OCI-LY1 (cell line): ENCODE measurements at regions not wholly inside any gene's neighbourhood (a gene's known extent, or its start where the extent isn't known, plus 50 kb on each side); places are given as distances from the start of the nearest gene placed in this dataset.

Experiments used
- H2AFZ ChIP-seq: fragments of 200-600 bp; sonication (generic), shearing (Covaris generic); 2 replicates; pipeline ENCODE4 v1.6.0; 2014; ENCODE audit warnings: antibody characterized with exemption, mild to moderate bottlenecking, low read length
- H3F3A ChIP-seq: fragments of 200-600 bp; sonication (generic), shearing (Covaris generic); 2 replicates; pipeline ENCODE4 v1.6.0; 2014; ENCODE audit warnings: mild to moderate bottlenecking, antibody characterized with exemption, low read length, moderate library complexity; ENCODE audit not compliant: insufficient read depth
- H3K27ac ChIP-seq: fragments of 200-600 bp; sonication (generic); 2 replicates; pipeline ENCODE4 v1.5.1; 2014; ENCODE audit warnings: low read length, mixed run types, mild to moderate bottlenecking, low read depth; ENCODE audit not compliant: poor library complexity, severe bottlenecking
- H3K27me3 ChIP-seq: fragments of 200-600 bp; sonication (generic); 2 replicates; pipeline ENCODE4 v1.6.0; 2014; ENCODE audit warnings: antibody characterized with exemption, mild to moderate bottlenecking, low read length, moderate library complexity; ENCODE audit not compliant: insufficient read depth
- H3K36me3 ChIP-seq: fragments of 200-600 bp; sonication (generic); 2 replicates; pipeline ENCODE4 v1.6.1; 2014; ENCODE audit warnings: mild to moderate bottlenecking, antibody characterized with exemption, low read length, moderate library complexity, mixed read lengths; ENCODE audit not compliant: insufficient read depth
- H3K4me1 ChIP-seq: fragments of 200-600 bp; sonication (generic); 2 replicates; pipeline ENCODE4 v1.5.1; 2014; ENCODE audit warnings: mild to moderate bottlenecking, low read length, moderate library complexity; ENCODE audit not compliant: insufficient read depth, severe bottlenecking
- H3K4me2 ChIP-seq: fragments of 200-600 bp; sonication (generic), shearing (Covaris generic); 2 replicates; pipeline ENCODE4 v1.6.1; 2014; ENCODE audit warnings: low read length
- H3K4me3 ChIP-seq: fragments of 200-600 bp; sonication (generic); 2 replicates; pipeline ENCODE4 v1.5.1; 2014; ENCODE audit warnings: low read length, low read depth, mild to moderate bottlenecking, mixed read lengths; ENCODE audit not compliant: poor library complexity, severe bottlenecking
- H3K79me2 ChIP-seq: fragments of 200-600 bp; shearing (Covaris generic); 2 replicates; pipeline ENCODE4 v1.6.1; 2016; ENCODE audit warnings: mixed run types, low read length, mixed read lengths; ENCODE audit not compliant: insufficient read depth
- H3K9ac ChIP-seq: fragments of 200-600 bp; sonication (generic), shearing (Covaris generic); 2 replicates; pipeline ENCODE4 v1.6.1; 2014; ENCODE audit warnings: mild to moderate bottlenecking, low read length, mixed read lengths
- H3K9me2 ChIP-seq: fragments of 200-600 bp; sonication (generic), shearing (Covaris generic); 2 replicates; pipeline ENCODE4 v1.6.1; 2014; ENCODE audit warnings: low read depth, mild to moderate bottlenecking, low read length, mixed read lengths
- H3K9me3 ChIP-seq: fragments of 200-600 bp; shearing (Covaris generic); 2 replicates; pipeline ENCODE4 v1.6.1; 2014; ENCODE audit warnings: low read length, mixed read lengths
- H4K20me1 ChIP-seq: fragments of 200-600 bp; sonication (generic), shearing (Covaris generic); 2 replicates; pipeline ENCODE4 v1.6.0; 2016; ENCODE audit warnings: mild to moderate bottlenecking, low read length; ENCODE audit not compliant: insufficient read depth
- EZH2 ChIP-seq: fragments of 200-600 bp; sonication (generic), shearing (Covaris generic); IDR thresholded peaks from 2 replicates; pipeline ENCODE4 v1.8.0; 2017; ENCODE audit warnings: borderline replicate concordance, mixed run types, mild to moderate bottlenecking, antibody characterized with exemption, low read length, moderate library complexity, mixed read lengths
- TF ChIP-seq, protein P1 (sequence below): fragments of 200-600 bp; sonication (generic), shearing (Covaris generic); IDR thresholded peaks from 2 replicates; pipeline ENCODE4 v1.5.1; 2017; ENCODE audit warnings: mild to moderate bottlenecking, antibody characterized with exemption, low read length, moderate library complexity, mixed read lengths

DNA sequence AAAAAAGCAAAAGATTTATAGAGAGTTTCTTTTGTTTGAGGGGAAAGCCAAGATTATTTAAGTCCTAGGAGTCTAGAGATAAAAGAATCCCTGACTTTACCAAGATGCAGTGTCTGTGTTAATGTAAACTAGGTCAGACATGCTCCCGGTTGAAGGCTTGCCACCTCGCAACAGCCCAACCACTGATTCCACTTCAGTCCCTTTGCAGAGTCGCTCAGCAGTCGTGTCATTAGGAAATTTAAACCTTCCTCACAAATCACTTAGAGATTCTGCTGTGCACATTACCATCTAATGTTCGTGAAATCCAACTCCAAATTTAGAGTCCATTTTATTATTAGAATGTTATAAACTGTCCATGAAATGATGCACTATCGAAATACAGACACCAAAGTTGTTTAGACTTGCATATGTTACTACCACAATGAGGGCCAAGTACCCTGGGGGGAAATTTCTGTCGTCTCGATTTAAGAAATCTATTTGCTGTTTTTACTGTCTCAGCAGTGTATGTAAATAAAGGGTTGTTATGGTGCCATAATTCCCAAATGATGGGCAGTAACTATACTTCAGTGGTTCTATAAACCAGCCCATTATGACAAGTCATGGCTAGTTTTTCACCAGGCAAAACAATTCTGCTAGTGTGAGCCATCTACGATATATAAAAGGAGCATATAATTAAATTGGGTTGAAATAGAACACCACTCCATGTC lies 101.4 kb upstream of the MTNR1B start:
- H3K9ac ChIP-seq, result no peak overlapping the region
- no peaks in the 10 kb centered on the region for H3K27me3 ChIP-seq
- no peaks in the 10 kb centered on the region for H3K9me2 ChIP-seq
- no peak overlapping the region for H3K4me3 ChIP-seq
- H3K36me3 ChIP-seq, result no peaks in the 10 kb centered on the region
- no peaks in the 10 kb centered on the region for H3F3A ChIP-seq
- H4K20me1 ChIP-seq, result no peaks in the 10 kb centered on the region
- no peak overlapping the region for H3K4me2 ChIP-seq
- no peaks in the 10 kb centered on the region for H3K79me2 ChIP-seq
- no peak overlapping the region for H3K27ac ChIP-seq
- TF ChIP-seq, protein P1, sequence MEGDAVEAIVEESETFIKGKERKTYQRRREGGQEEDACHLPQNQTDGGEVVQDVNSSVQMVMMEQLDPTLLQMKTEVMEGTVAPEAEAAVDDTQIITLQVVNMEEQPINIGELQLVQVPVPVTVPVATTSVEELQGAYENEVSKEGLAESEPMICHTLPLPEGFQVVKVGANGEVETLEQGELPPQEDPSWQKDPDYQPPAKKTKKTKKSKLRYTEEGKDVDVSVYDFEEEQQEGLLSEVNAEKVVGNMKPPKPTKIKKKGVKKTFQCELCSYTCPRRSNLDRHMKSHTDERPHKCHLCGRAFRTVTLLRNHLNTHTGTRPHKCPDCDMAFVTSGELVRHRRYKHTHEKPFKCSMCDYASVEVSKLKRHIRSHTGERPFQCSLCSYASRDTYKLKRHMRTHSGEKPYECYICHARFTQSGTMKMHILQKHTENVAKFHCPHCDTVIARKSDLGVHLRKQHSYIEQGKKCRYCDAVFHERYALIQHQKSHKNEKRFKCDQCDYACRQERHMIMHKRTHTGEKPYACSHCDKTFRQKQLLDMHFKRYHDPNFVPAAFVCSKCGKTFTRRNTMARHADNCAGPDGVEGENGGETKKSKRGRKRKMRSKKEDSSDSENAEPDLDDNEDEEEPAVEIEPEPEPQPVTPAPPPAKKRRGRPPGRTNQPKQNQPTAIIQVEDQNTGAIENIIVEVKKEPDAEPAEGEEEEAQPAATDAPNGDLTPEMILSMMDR, result no peak
- no peak for TF ChIP-seq EZH2
- H3K9me3 ChIP-seq, result no peaks in the 10 kb centered on the region
- no peaks in the 10 kb centered on the region for H3K4me1 ChIP-seq
- H2AFZ ChIP-seq, result no peak overlapping the region

DNA sequence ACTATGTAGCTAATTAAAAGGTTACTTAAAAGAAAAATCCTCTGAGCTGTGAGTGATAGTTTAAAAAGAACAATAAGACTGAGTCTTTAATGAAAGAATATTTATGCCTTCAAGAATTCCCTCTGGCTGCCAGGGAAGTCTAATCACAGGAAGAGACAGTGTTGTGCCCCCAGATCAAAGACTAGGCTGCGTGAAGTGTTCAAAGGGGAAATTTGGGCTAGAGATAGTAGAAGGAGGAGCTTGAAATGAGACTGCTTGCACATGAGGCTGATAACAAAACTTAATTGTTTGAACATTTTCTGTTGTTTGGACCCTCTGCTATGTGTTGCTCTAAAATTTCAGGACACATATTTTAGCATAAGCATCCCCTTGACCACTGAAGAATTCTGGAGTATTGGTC lies 99.7 kb upstream of the MTNR1B start:
- no peaks in the 10 kb centered on the region for H3K9me3 ChIP-seq
- no peaks in the 10 kb centered on the region for H3F3A ChIP-seq
- no peak overlapping the region for H3K9ac ChIP-seq
- H2AFZ ChIP-seq, result no peak overlapping the region
- H3K9me2 ChIP-seq, result no peaks in the 10 kb centered on the region
- H3K4me3 ChIP-seq, result no peak overlapping the region
- no peak overlapping the region for H3K4me2 ChIP-seq
- H4K20me1 ChIP-seq, result no peaks in the 10 kb centered on the region
- H3K27me3 ChIP-seq, result no peaks in the 10 kb centered on the region
- TF ChIP-seq EZH2, result no peak
- TF ChIP-seq, protein P1, result no peak
- no peaks in the 10 kb centered on the region for H3K4me1 ChIP-seq
- no peaks in the 10 kb centered on the region for H3K36me3 ChIP-seq
- no peaks in the 10 kb centered on the region for H3K79me2 ChIP-seq
- no peak overlapping the region for H3K27ac ChIP-seq

DNA sequence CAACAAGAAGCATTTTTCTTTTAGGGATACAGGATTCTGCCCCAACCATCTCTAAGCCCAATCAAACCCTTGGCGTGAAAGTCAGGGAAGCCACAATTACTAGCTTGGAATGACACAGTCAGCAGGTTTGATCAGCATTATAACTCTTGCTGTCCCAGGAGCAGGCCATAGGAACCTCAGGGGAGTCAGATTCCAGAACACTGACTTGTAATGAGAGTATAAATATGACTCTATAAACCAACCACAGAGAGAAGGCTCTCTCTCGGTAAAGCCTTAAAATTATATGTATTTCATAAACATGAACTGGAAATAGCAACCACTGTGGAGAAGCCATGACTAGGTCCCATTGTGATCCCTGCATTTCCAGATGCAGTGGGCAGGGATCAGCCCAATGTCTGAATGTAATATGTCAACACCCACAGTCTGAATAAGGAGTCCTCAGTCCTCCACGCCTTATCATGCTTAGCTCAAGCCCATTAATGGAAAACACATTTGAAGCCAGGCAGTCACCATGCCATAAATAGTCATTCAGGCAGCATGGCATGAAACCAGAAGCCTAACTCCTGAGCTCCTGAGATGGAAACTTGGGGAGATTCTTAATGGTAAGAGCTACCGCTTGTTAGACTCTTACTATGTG lies 99.1 kb upstream of the MTNR1B start:
- H3K9me2 ChIP-seq, result no peaks in the 10 kb centered on the region
- no peak overlapping the region for H3K9ac ChIP-seq
- H4K20me1 ChIP-seq, result no peaks in the 10 kb centered on the region
- no peak overlapping the region for H2AFZ ChIP-seq
- no peaks in the 10 kb centered on the region for H3K79me2 ChIP-seq
- TF ChIP-seq, protein P1, result no peak
- no peak for TF ChIP-seq EZH2
- no peaks in the 10 kb centered on the region for H3K27me3 ChIP-seq
- H3K27ac ChIP-seq, result no peak overlapping the region
- no peak overlapping the region for H3K4me2 ChIP-seq
- no peak overlapping the region for H3K4me3 ChIP-seq
- no peaks in the 10 kb centered on the region for H3K9me3 ChIP-seq
- H3K4me1 ChIP-seq, result no peaks in the 10 kb centered on the region
- no peaks in the 10 kb centered on the region for H3F3A ChIP-seq
- H3K36me3 ChIP-seq, result no peaks in the 10 kb centered on the region
